ENCODE measurements at regions not wholly inside any gene's neighbourhood (a gene's known extent, or its start where the extent isn't known, plus 50 kb on each side); places are given as distances from the start of the nearest gene placed in this dataset.

GRCh38 chr4:136651278-136651667, 881.0 kb downstream of the PCDH18 start:
- TF ChIP-seq CTCF (IDR thresholded peaks at IDR 0.05) (no peak), POLR2A (IDR thresholded peaks at IDR 0.05) (no peak)
